NCI-H2227 treated with DMSO at 0.1 percent for 48 hours (cell line): ENCODE measurements at regions not wholly inside any gene's neighbourhood (a gene's known extent, or its start where the extent isn't known, plus 50 kb on each side); places are given as distances from the start of the nearest gene placed in this dataset.
"Not testable (repeated sequence)": the region's sequence is repeated elsewhere in the genome, so short reads cannot be mapped to it uniquely, and the experiment has no call there.

Experiments
- DNase-seq: peaks from one replicate; lab custom pipeline; 2025; lab: John Stamatoyannopoulos, UW

DNA sequence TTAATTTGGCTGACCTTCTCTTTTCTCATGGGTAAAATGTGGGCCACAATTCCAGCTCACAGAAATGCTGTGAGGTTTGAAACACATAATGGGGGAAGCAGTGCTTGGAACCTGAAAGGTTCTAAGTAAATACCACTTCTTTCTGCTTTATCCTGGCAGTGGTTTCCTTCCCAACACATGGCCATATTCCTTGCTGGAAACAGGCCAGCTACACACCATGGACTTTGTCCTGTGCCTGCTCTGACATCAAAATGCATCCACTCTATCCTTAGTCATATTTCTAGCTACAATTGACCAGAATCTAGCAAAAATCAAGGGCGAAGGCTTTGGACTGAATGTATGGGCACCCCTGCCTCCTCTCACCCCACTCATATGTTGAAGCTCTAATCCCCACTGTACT lies 93.1 kb upstream of the TRPC7 start:
- no peak for DNase-seq

DNA sequence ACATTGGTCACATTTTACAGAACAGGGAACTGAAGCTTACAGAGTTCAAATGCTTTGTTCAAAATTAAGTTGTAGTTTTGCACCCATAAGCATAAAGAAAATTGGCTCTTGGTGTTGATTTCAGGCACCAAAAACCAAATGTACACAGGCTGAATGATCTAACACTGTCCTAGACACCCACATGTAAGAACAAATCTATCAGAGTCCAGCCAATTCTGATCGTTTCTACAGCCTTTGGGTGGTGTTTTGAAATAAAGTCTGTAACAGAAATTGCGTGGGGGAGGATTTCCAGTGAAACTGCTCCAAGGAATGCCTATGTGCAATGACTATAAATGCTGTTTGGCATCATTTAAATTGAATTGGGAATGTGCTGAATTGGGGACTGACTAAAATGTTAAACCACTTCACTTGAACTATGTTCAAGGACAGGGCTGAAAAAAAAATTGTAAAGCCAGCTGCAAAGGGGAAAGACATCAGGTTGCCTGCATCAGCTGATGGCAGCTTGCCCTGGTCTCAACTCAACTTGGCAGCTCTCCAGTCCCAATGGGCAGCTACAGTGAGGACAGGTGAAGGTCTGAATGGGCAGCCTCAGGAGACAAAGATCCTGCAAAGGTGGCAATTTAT lies 92.2 kb upstream of the TRPC7 start:
- DNase-seq: peak; percentile 30

GRCh38 chr5:136455409-136455808 lies 90.1 kb upstream of the TRPC7 start:
- no peak for DNase-seq

GRCh38 chr5:136453986-136454758 lies 88.8 kb upstream of the TRPC7 start:
- no peak for DNase-seq

DNA sequence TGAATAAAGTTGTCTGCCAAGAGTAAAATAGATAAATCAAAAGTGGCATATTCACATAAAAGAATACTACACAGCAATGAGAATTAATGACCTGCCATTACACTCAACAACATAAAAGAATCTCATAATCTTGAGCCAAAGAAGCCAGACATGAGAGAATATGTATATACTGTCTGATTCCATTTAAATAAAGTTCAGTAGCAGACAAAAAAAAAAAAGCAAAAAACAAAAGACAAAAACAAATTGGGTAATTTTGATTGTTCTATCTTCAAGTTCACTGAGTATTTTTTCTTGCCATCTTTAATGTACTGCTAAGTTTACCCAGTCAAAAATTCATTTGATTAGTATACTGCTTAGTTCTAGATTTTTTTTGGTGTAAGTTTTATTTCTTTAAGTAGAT lies 87.9 kb upstream of the TRPC7 start:
- DNase-seq: no peak

GRCh38 chr5:136447576-136447975 lies 82.2 kb upstream of the TRPC7 start:
- not testable (repeated sequence) for DNase-seq

- no peak for DNase-seq
Measured at GRCh38 chr5:136446565-136446964, 81.2 kb upstream of the TRPC7 start.

- not testable (repeated sequence) for DNase-seq
Measured at GRCh38 chr5:136444099-136444498, 78.8 kb upstream of the TRPC7 start.

GRCh38 chr5:136439367-136439766 lies 74.0 kb upstream of the TRPC7 start:
- DNase-seq: no peak

DNA sequence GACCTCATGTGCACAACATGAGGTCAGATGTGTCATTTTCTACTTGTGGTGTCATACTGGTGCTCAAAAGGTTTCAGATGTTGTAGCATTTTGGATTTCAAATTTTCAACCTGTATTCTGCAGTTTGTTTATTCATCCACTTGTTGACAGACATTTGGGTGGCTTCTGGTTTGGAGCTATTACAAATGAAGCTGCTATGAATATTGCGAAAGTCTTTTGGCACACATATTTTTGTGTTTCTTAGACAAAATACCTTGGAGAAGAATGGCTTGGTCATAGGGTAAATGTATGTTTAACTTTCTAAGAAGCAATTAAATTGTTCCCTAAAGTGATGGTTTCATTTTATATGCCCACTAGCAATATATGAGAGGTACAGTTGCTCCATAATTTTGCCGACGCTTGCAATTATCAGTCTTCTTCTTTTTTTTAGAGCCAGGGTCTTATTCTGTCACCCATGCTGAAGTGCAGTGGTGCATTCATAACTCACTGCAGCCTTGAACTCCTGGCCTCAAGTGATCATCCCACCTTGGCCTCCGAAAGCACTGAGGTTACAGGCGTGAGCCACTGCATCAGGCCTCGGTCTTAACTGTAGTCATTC lies 70.7 kb upstream of the TRPC7 start:
- no peak for DNase-seq

GRCh38 chr5:136434795-136435194 lies 69.5 kb upstream of the TRPC7 start:
- DNase-seq: no peak

GRCh38 chr5:136432705-136433104 lies 67.4 kb upstream of the TRPC7 start:
- no peak for DNase-seq

DNA sequence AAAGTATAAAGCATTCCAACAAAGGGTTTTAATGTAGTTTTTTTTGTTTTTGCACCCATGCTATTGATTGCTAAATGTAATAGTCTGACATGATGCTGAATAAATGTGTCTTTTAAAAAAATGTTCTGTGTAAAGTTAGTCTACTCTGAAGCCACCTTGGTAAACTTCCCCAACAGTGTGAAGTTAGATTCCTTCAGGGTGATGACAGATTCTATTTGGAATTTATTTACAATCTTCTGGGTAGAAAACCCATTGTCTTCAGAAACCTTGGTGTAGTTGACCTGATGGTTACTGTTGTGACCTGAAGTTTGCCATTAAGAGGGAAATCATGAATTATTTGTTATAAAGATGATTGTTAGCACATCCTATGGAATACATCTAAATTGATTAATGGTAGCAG lies 64.7 kb upstream of the TRPC7 start:
- DNase-seq: no peak

GRCh38 chr5:136427426-136427825 lies 62.1 kb upstream of the TRPC7 start:
- no peak for DNase-seq

- DNase-seq: no peak
Measured at GRCh38 chr5:136425921-136426320, 60.6 kb upstream of the TRPC7 start.

- no peak for DNase-seq
Measured at GRCh38 chr5:136424835-136425584, 59.7 kb upstream of the TRPC7 start.

DNA sequence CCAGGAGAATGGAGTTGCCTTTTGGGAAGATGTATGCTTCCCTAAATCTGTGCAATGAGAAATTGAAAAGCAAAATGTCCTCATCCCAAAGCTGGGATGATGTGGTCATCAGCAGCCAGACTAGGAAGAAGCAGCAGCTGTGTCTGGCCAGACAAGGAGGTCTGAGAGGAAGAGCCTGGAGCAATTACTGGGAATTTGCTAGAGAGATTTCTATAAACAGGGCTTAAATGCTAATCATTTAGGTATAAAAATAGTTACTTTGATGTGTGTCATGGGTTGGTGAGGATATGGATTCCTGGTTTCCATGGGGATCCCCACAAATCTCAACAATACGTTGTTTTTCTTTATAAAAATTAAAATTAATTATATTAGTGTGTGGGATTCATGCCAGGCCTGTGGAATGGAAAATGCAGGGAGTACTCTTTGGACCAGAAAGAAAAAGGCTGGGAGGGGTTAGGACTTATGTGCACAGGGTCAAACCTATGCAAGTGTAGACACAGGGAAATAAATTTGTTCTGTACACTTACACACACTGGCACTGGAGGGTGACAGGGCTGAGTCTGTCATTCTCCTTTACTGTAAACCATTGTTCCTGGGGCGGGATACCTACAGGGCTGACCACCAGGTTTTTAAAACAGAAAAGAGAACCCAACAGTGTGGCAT lies 58.7 kb upstream of the TRPC7 start:
- DNase-seq: no peak

- DNase-seq: peak; percentile 84
Measured at GRCh38 chr5:136420168-136420898, 55.0 kb upstream of the TRPC7 start.

DNA sequence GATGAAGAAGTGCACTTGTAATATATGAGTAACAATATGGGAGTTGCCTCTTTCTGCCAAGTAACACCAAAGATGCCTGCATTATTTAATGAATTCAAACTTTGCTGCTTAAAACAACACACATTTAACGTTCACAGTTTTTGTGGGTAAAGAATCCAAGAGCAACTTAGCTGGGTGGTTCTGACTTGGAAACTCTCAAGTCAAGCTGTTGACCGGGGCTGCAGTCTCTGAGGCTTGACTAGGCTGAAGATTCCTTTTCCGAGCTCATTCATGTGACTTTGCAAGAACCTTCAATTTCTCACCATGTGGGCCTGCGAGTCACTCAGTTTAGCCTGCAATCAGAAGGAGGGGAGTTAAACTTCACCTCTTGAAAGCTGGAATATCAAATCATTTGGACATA lies 53.0 kb upstream of the TRPC7 start:
- DNase-seq: no peak
